SHP77 treated with DMSO at 0.1 percent for 48 hours (cell line): ENCODE measurements at regions not wholly inside any gene's neighbourhood (a gene's known extent, or its start where the extent isn't known, plus 50 kb on each side); places are given as distances from the start of the nearest gene placed in this dataset.
"Not testable (repeated sequence)": the region's sequence is repeated elsewhere in the genome, so short reads cannot be mapped to it uniquely, and the experiment has no call there.

ENCODE experiments used
- DNase-seq: peaks from one replicate; lab custom pipeline; 2025; lab: John Stamatoyannopoulos, UW

DNA sequence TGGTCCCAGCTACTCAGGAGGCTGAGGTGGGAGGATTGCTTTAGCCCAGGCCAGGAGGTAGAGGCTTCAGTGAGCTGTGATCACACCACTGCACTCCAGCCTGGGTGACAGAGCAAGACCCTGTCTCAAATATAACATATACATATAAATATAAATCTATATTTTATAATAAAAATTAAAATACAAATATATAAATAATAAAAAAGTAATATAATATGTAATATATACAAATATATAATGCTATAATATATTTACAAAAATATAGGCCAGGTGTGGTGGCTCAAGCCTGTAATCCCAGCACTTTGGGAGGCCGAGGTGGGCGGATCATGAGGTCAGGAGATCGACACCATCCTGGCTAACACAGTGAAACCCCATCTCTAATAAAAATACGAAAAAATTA is 131.4 kb downstream of the MFAP3L start:
- not testable (repeated sequence) for DNase-seq

GRCh38 chr4:169885893-169886292 is 128.1 kb upstream of the HPF1 start:
- DNase-seq: no peak

- DNase-seq: no peak
Measured at GRCh38 chr4:169881769-169882168, 124.0 kb upstream of the HPF1 start.

DNA sequence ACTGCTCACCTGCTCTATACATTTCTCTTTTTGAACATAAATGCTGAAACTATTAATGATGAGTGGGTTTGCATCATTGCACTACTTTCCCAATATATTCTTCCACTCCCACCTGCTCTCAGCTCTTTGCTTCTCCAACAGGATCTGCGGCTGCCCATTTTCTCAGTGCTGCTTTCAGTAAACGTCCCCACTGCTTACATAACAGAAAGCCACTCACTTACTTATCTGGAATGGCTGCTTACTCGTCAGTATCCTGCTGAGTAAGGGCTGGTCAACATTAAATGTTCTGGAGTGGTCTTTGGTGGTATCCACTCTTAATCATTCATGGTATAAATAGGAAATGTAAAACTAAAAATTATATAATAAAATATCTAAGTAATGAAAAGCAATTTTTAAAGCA is 112.8 kb upstream of the HPF1 start:
- DNase-seq: no peak

DNA sequence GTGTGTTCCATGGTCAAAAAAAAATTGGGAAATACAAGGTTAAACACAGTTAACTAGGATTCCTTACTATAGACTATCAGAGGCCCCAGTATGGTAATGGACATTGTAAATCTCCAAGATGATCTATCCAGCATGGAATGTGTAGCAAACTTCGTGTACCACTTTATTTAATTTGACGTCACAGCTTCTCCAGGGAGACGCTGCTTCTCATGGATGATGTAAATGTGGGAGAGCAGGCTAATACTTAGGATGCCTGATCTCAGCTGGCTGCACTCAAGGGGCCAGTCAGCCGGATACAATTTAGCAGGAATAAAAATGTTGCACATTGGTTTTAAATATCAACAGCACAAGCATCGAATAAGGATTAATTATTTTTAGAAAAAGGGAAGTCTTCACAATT is 111.7 kb upstream of the HPF1 start:
- DNase-seq: no peak

GRCh38 chr4:169861593-169861992 is 103.8 kb upstream of the HPF1 start:
- DNase-seq: no peak

DNA sequence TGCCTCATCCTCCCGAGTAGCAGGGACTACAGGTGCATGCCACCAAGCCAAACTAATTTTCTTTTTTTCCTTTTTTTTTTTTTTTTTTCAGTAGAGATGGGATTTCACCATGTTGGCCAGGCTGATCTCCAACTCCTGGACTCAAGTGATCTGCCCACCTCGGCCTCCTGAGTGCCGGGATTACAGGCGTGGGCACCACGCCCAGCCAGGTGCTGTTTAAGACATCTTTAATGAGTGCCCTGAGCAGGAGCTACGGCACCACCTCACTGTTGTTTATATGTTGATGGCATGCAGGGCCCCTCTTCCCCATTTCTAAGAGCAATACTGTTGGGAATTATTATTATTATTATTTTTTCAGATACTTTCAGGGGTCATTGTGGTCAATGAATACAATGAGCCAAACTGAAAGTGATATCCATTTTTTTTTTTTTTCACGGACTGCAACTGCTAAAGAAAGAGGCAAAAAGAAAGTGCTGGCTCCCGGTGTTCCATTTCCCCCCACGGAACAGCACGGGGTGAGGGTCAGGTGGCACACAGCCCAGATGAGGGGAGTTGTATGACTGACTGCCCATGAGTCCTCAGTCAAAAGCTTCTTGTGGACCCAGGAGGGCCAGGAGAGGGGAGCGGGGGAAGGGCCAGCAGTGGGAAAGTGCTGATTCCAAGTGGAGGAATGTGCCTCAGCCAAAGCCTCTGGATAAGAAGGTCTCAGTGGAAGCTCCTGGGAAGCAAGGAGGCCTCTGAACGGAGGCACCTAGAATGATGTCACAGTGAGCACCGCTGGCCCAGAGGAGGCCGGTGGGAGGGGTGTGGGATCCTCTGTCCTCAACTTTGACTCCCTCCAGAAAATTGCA is 101.8 kb upstream of the HPF1 start:
- DNase-seq: no peak

DNA sequence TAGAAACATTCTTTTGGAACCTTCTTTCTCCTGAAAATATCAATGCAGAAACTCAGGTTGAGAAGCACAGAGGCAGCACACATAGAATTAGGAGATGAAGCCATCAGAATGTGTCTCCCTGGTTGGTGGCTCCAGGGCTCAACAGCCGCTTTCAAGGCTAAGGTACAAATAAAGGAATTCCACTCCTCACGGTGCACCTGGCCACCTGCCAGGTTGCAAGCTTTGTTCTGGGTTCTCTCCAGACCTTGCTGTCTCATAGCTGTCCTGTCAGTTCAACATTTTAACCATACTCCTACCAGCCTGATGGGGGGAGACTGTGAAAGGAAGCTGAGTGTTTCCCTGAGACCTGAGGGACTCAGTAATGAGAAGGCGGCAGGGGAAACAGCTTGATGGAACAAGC is 96.3 kb upstream of the HPF1 start:
- DNase-seq: no peak

- DNase-seq: no peak
Measured at GRCh38 chr4:169852481-169852880, 94.7 kb upstream of the HPF1 start.

DNA sequence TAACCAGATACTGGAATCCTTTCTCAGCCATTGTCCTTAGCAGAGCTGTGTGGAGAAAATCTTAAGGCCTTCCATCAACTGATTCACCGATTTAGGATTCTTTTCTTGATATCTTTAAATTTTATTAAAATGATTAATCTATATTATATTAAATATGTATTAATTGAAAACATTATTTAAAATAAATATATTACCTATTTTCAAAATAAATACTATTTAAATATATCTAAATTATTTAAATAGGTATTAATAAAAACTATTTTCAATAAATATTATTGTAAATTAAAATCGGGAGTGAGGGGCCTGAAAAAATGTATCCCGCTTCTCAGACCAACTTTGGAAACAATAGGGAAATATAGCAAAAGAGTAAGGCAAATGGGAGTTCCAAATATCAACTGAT is 94.0 kb upstream of the HPF1 start:
- DNase-seq: no peak

DNA sequence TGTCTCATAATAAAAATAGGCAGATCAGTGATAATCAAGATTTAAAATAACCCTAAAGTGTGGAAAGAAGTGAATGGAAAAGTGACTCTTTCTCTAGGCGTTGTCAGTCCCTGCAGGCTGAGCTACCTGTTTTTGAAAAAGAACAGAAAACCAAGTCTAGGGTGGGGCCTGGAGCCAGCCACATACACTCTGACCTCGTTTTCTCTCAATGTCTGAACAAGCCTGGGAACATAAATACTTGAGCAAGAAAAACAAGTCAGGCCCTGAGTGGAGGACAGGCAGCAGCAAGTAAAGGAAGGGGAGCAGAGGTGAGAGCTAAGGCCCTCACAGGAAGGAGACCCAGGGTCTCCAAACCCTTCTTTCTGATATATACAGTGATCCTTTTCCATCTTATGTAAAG is 91.7 kb upstream of the HPF1 start:
- no peak for DNase-seq

GRCh38 chr4:169848018-169848417 is 90.3 kb upstream of the HPF1 start:
- no peak for DNase-seq

- no peak for DNase-seq
Measured at GRCh38 chr4:169847171-169847570, 89.4 kb upstream of the HPF1 start.

DNA sequence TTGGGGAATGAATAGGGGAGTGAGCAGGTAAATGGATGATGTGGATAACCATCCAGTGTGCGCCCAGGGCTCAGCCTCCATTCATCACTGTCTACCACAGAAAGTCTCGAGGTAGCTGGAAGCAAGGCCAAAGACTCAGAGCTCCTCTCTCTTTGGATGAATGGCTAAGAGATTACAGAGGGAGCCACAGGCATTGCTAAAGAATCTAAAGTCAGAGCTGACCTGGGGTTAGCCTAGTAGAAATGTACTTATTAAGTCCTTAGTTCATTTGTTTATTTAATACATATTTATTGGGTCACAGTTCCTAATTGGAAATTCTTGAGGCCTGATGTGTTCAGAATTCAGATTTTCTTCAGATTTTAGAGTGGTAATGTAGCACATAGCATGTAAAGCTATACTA is 88.7 kb upstream of the HPF1 start:
- DNase-seq: no peak

- no peak for DNase-seq
Measured at GRCh38 chr4:169841776-169842175, 84.0 kb upstream of the HPF1 start.

- DNase-seq: no peak
Measured at GRCh38 chr4:169840554-169840953, 82.8 kb upstream of the HPF1 start.

DNA sequence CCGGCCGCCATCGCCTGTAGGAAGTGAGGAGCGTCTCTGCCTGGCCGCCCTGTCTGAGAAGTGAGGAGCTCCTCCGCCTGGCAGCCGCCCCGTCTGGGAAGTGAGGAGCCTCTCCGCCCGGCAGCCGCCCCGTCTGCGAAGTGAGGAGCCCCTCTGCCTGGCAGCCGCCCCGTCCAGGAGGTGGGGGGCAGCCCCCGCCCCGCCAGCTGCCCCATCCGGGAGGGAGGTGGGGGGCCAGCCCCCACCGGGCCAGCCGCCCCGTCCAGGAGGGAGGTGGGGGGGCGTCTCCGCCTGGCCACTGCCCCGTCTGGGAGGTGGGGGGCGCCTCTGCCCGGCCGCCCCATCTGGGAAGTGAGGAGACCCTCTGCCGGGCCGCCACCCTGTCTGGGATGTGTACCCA is 70.6 kb upstream of the HPF1 start:
- DNase-seq: not testable (repeated sequence)

GRCh38 chr4:169826634-169827187 is 69.0 kb upstream of the HPF1 start:
- DNase-seq: no peak

GRCh38 chr4:169823685-169824084 is 65.9 kb upstream of the HPF1 start:
- no peak for DNase-seq

GRCh38 chr4:169821402-169821801 is 63.7 kb upstream of the HPF1 start:
- DNase-seq: no peak

GRCh38 chr4:169818063-169818679 is 60.4 kb upstream of the HPF1 start:
- no peak for DNase-seq

GRCh38 chr4:169815606-169816005 is 57.9 kb upstream of the HPF1 start:
- no peak for DNase-seq

GRCh38 chr4:169811476-169811875 is 53.7 kb upstream of the HPF1 start:
- no peak for DNase-seq
